ENCODE measurements at regions not wholly inside any gene's neighbourhood (a gene's known extent, or its start where the extent isn't known, plus 50 kb on each side); places are given as distances from the start of the nearest gene placed in this dataset.

- Histone ChIP-seq H3K4me3 (ENCODE audit: low read length) (no peak overlapping the region), H3K79me2 (ENCODE audit: control insufficient read depth, low read length) (no peaks in the 10 kb centered on the region), H3K9me3 (ENCODE audit: control insufficient read depth, insufficient read depth, low read length) (no peaks in the 10 kb centered on the region), H3K4me1 (ENCODE audit: control insufficient read depth, low read length) (no peaks in the 10 kb centered on the region), H3K9me2 (replicated peaks; ENCODE audit: control insufficient read depth, low read length) (no peaks in the 10 kb centered on the region), H3F3A (ENCODE audit: control insufficient read depth, insufficient read depth) (no peaks in the 10 kb centered on the region), H4K20me1 (ENCODE audit: control insufficient read depth, insufficient read depth, low read depth, low read length) (no peaks in the 10 kb centered on the region), H3K36me3 (ENCODE audit: control insufficient read depth, low read length) (no peaks in the 10 kb centered on the region), H3K27me3 (ENCODE audit: control insufficient read depth, low read length) (no peaks in the 10 kb centered on the region), H3K27ac (ENCODE audit: low read depth, low read length) (no peak overlapping the region), H3K4me2 (ENCODE audit: low read length) (no peak overlapping the region)
- no peak for TF ChIP-seq CTCF (IDR thresholded peaks at IDR 0.05; ENCODE audit: low read depth, low read length, poor library complexity, severe bottlenecking)
- no peak for TF ChIP-seq EZH2phosphoT487 (IDR thresholded peaks at IDR 0.05; ENCODE audit: borderline replicate concordance, low read length)
These were observed 552.5 kb downstream of the BCKDHB start for GRCh38 chr6:80658926-80659325.

GRCh38 chr6:80647156-80647555, 540.7 kb downstream of the BCKDHB start:
- H3F3A ChIP-seq (ENCODE audit: control insufficient read depth, insufficient read depth): no peaks in the 10 kb centered on the region
- H3K9me3 ChIP-seq (ENCODE audit: control insufficient read depth, insufficient read depth, low read length): no peaks in the 10 kb centered on the region
- no peak overlapping the region for H3K4me2 ChIP-seq (ENCODE audit: low read length)
- H3K4me3 ChIP-seq (ENCODE audit: low read length): no peak overlapping the region
- TF ChIP-seq CTCF (IDR thresholded peaks at IDR 0.05; ENCODE audit: low read depth, low read length, poor library complexity, severe bottlenecking): no peak
- no peak for TF ChIP-seq EZH2phosphoT487 (IDR thresholded peaks at IDR 0.05; ENCODE audit: borderline replicate concordance, low read length)
- no peak overlapping the region for H3K27ac ChIP-seq (ENCODE audit: low read depth, low read length)
- no peaks in the 10 kb centered on the region for H3K4me1 ChIP-seq (ENCODE audit: control insufficient read depth, low read length)
- no peaks in the 10 kb centered on the region for H3K27me3 ChIP-seq (ENCODE audit: control insufficient read depth, low read length)
- H3K79me2 ChIP-seq (ENCODE audit: control insufficient read depth, low read length): no peaks in the 10 kb centered on the region
- no peaks in the 10 kb centered on the region for H4K20me1 ChIP-seq (ENCODE audit: control insufficient read depth, insufficient read depth, low read depth, low read length)
- H3K36me3 ChIP-seq (ENCODE audit: control insufficient read depth, low read length): no peaks in the 10 kb centered on the region
- no peaks in the 10 kb centered on the region for H3K9me2 ChIP-seq (replicated peaks; ENCODE audit: control insufficient read depth, low read length)

GRCh38 chr6:80643881-80644280, 537.4 kb downstream of the BCKDHB start:
- no peaks in the 10 kb centered on the region for H4K20me1 ChIP-seq (ENCODE audit: control insufficient read depth, insufficient read depth, low read depth, low read length)

More at GRCh38 chr6:80643881-80644280, 537.4 kb downstream of the BCKDHB start:
- H3K9me2 ChIP-seq (replicated peaks; ENCODE audit: control insufficient read depth, low read length): no peaks in the 10 kb centered on the region
- no peaks in the 10 kb centered on the region for H3K27me3 ChIP-seq (ENCODE audit: control insufficient read depth, low read length)
- H3K4me1 ChIP-seq (ENCODE audit: control insufficient read depth, low read length): no peaks in the 10 kb centered on the region
- no peaks in the 10 kb centered on the region for H3F3A ChIP-seq (ENCODE audit: control insufficient read depth, insufficient read depth)
- H3K79me2 ChIP-seq (ENCODE audit: control insufficient read depth, low read length): no peaks in the 10 kb centered on the region
- H3K9me3 ChIP-seq (ENCODE audit: control insufficient read depth, insufficient read depth, low read length): no peaks in the 10 kb centered on the region
- no peak overlapping the region for H3K4me3 ChIP-seq (ENCODE audit: low read length)
- no peak overlapping the region for H3K4me2 ChIP-seq (ENCODE audit: low read length)
- H3K27ac ChIP-seq (ENCODE audit: low read depth, low read length): no peak overlapping the region
- H3K36me3 ChIP-seq (ENCODE audit: control insufficient read depth, low read length): no peaks in the 10 kb centered on the region
- no peak for TF ChIP-seq EZH2phosphoT487 (IDR thresholded peaks at IDR 0.05; ENCODE audit: borderline replicate concordance, low read length)
- TF ChIP-seq CTCF (IDR thresholded peaks at IDR 0.05; ENCODE audit: low read depth, low read length, poor library complexity, severe bottlenecking): no peak

Measured in DOHH2 (cell line).